NCI-H2171 (cell line): ENCODE measurements at regions not wholly inside any gene's neighbourhood (a gene's known extent, or its start where the extent isn't known, plus 50 kb on each side); places are given as distances from the start of the nearest gene placed in this dataset.

ENCODE experiments used
- DNase-seq: peaks from one replicate; lab custom pipeline; 2025; lab: John Stamatoyannopoulos, UW

DNA sequence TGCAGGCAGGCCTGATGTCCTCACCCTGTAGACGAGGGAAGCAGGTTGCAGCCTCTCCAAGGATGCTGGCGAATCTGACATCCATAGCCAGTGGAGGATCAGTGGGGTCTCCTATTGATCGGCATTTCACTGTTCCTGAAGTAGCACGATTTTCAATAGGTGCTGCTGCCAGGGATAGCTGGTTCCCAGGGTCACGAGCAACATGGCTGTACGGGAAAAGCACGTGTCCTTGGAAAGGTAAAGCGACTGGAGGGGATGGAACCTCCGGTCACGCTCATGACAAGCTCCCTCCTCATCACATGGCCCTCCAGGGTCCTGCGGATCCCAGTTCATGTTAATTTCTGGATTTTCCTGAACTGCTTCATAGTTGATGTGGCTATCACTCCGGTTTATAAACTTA, 373.7 kb upstream of the SMIM21 start:
- no peak for DNase-seq

- DNase-seq, result no peak
Measured at GRCh38 chr18:75800331-75800648, 372.8 kb upstream of the SMIM21 start.

DNA sequence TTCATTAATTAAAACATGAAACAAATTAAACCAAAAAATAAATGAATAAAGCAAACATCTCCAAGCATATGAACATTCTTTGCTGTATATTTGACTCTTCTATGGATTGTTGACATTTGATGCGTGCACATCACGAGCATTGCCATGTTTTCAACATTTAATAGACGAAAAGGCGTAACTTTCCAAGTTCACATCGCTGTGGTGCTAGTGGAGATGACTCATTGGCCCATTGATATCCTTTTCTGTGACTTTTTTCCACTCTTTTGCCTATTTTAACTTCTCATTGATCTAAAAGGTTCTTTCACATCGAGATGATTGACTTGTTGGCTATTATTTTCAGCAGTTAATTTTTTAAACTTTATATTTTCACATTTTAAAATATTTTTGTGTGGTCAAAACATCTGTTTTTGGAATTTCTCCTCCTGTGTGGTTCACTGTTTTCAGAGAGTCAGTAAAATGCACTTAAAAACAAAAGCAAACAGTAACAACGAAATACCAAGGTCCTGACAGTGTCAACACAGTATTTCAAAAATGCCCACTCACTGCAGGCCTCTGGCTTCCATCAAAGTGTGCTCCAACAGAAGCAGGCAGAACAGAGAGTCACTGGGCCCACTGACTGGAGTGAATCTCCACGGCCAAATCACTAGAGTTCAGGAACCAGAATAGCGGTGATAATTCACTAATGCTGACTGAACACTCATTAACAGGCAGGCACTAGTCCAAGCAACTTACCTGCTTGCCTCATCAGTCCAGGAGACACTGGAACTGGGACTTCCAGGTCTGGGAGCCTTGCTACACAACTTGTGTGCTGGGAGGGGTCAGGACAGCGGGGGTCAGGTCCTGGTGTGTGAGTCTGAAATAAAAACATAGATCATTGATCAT, 372.2 kb upstream of the SMIM21 start:
- DNase-seq, result no peak

- DNase-seq, result no peak
Measured at GRCh38 chr18:75797046-75797445, 369.5 kb upstream of the SMIM21 start.

GRCh38 chr18:75790796-75791195, 363.3 kb upstream of the SMIM21 start:
- no peak for DNase-seq

GRCh38 chr18:75790111-75790510, 362.6 kb upstream of the SMIM21 start:
- no peak for DNase-seq

- DNase-seq, result no peak
Measured at GRCh38 chr18:75785834-75786233, 358.3 kb upstream of the SMIM21 start.

GRCh38 chr18:75785206-75785605, 357.7 kb upstream of the SMIM21 start:
- no peak for DNase-seq

GRCh38 chr18:75784390-75784789, 356.9 kb upstream of the SMIM21 start:
- DNase-seq, result no peak

- DNase-seq, result no peak
Measured at GRCh38 chr18:75783566-75784281, 356.2 kb upstream of the SMIM21 start.

DNA sequence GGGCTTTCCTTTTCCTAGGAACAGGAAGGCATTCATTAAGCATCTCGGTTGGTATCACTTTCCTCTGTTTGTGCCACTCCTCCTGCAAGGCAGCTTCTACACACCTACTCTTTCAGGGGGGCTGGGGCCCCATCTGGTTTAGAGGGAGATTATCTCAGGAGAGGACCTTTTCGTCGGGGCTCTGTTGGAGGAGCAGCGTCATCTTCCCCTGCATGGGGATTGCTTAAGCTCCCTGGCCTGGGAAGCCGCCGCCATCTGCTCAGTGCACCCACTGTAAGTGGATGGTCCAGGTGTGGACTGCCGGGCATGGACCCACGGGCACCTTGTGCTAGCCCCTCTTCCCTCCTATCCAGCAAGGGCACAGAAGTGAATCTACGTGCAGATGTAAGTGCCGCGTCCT, 355.3 kb upstream of the SMIM21 start:
- DNase-seq, result no peak

DNA sequence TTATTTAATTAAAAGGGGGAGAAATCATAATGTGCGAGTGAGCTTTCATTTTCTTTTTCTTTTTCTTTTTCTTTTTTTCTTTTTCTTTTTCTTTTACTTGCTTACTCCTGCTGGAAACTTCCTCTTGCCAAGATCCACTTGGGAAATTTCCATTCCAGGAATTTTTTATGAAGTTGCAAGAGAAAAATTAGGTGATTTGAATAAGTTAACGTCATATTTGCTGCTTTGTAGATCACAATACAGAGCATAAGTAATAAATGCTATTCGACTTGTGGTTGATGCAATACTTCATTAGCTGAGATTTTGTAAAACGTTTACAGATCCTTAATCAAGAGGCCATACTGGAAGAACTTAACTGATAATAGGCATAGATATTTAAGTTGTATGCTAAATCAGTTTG, 354.7 kb upstream of the SMIM21 start:
- no peak for DNase-seq

- no peak for DNase-seq
Measured at GRCh38 chr18:75779910-75780309, 352.4 kb upstream of the SMIM21 start.

DNA sequence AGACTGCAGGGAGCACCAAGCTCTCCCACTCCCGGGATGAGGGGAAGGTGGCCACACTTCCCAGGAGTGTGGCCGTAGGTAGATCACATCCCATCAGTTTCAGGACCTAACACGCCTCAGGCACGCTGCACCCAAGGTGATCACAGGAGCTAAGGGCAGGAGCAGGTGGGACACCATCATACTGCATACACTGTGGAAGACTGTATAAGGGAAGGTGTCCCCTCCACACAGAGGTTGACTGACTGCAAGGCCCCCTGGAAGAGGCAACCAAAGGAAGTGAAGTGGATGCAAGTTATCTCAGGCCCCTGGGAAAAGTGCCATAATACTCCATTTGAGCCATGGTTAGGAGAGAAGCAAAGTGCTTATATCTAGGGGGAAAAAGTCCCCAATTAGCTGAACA, 351.9 kb upstream of the SMIM21 start:
- no peak for DNase-seq

- no peak for DNase-seq
Measured at GRCh38 chr18:75777630-75778029, 350.1 kb upstream of the SMIM21 start.

GRCh38 chr18:75775121-75775520, 347.6 kb upstream of the SMIM21 start:
- DNase-seq, result no peak

GRCh38 chr18:75773618-75774017, 346.1 kb upstream of the SMIM21 start:
- no peak for DNase-seq

DNA sequence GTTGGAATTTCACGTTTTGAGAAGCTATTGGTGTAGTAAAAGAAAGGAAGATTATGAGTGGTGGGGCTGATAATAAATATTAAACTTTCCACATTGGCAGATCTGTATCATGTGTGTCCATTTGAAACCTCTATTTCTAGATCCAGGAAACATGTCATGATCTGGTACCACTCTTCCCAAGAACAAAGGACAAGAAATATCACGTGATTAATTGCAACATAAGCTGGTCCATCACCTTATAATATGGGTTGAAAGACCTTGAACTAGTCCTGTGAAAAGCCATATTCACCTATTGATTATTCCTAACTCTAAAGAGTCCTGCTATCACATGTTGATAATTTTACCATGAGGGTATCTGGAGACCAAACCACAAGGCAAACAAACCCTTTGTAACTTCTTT, 335.3 kb upstream of the SMIM21 start:
- no peak for DNase-seq

GRCh38 chr18:75760208-75760607, 332.7 kb upstream of the SMIM21 start:
- DNase-seq, result no peak

DNA sequence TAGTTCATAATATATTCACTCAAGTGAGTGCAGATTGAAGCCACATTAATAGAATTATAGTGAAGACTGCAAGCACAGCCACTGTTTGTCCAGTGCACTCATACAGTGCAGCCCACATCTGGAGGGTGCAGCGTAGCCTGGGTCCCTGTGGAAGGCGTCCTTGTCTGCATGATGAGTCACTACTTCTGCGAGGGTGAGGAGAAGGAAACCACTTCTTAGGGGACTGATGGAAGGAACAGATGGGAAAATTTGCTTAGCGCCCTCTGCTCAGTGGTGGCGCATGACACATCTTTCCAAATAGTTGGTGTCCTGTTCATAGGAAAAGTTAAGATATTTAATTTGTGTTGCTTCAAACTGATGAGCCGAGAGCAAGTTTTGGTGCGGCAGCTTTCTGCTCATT, 330.4 kb upstream of the SMIM21 start:
- no peak for DNase-seq

- DNase-seq, result no peak
Measured at GRCh38 chr18:75754433-75754832, 326.9 kb upstream of the SMIM21 start.

GRCh38 chr18:75753753-75754152, 326.2 kb upstream of the SMIM21 start:
- no peak for DNase-seq

DNA sequence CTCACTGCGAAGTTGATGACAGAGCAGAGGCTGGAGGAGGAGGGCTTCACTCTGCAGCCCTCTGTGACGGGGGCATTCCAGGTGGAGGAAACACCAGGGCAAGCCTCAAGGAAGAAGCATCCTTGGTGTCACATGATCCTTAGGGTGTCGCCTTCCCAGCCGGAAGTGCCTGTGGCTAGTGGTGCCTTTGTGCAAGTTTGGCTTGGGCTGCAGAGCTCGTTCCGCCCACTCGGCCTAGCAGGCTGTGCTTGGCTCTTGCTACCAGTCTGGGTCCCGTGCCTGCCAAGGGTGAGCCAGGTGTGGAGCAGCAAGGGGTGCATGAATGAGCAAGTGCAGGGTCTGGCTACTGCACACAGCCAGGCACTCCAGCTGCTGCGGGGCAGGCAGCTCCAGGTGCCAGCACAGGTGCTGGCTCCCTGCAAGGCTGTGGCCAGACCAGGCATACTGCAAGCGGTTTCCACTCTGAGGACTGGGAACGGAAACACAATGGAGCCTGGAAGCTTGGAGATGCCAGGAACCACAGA, 325.3 kb upstream of the SMIM21 start:
- DNase-seq, result no peak
